Bronchial epithelial cell (primary cell): ENCODE measurements at regions not wholly inside any gene's neighbourhood (a gene's known extent, or its start where the extent isn't known, plus 50 kb on each side); places are given as distances from the start of the nearest gene placed in this dataset.
"Not testable (repeated sequence)": the region's sequence is repeated elsewhere in the genome, so short reads cannot be mapped to it uniquely, and the experiment has no call there.

ENCODE experiments used
- DNase-seq: peaks from one replicate; pipeline ENCODE4 v3.0.0-alpha.2; 2010; ENCODE audit warnings: low read depth
- FAIRE-seq: peaks from 2 replicates; lab custom pipeline; 2011; peaks lifted over from hg19 to GRCh38; lab: Jason Lieb, UNC
- H3K27me3 ChIP-seq: 2 replicates; pipeline ENCODE4 v1.5.1; 2011; ENCODE audit warnings: low read length; ENCODE audit not compliant: control insufficient read depth, insufficient read depth
- H3K36me3 ChIP-seq: 2 replicates; pipeline ENCODE4 v1.5.1; 2011; ENCODE audit warnings: low read length; ENCODE audit not compliant: control insufficient read depth, insufficient read depth
- H3K4me3 ChIP-seq: 2 replicates; pipeline ENCODE4 v1.5.1; 2011; ENCODE audit warnings: mild to moderate bottlenecking, low read depth, low read length, control low read depth
- TF ChIP-seq, protein P1 (sequence below): IDR thresholded peaks from 2 replicates; pipeline ENCODE4 v1.5.1; 2011; ENCODE audit warnings: mild to moderate bottlenecking, moderate library complexity, low read length, control low read depth, inconsistent platforms; ENCODE audit not compliant: insufficient read depth, severe bottlenecking

DNA sequence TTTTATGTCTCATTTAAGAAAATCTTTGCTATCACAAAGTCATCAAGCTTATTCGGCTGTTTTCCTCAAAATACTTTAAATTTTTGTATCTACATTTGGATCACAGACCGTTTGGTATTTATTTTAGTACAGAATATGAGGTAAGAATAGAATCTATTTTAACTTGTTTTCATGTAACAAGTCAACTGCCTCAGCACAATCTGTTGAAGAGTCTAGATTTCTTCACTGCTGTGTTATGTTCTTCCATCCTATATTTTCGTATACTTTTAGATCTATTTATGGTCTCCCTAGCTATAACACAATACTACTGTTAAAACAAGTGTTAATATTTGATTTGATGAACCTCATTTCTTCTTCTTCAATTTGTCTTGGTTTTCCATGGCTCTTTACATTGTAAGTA lies 61.6 kb upstream of the SGCG start:
- TF ChIP-seq, protein P1, sequence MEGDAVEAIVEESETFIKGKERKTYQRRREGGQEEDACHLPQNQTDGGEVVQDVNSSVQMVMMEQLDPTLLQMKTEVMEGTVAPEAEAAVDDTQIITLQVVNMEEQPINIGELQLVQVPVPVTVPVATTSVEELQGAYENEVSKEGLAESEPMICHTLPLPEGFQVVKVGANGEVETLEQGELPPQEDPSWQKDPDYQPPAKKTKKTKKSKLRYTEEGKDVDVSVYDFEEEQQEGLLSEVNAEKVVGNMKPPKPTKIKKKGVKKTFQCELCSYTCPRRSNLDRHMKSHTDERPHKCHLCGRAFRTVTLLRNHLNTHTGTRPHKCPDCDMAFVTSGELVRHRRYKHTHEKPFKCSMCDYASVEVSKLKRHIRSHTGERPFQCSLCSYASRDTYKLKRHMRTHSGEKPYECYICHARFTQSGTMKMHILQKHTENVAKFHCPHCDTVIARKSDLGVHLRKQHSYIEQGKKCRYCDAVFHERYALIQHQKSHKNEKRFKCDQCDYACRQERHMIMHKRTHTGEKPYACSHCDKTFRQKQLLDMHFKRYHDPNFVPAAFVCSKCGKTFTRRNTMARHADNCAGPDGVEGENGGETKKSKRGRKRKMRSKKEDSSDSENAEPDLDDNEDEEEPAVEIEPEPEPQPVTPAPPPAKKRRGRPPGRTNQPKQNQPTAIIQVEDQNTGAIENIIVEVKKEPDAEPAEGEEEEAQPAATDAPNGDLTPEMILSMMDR: no peak
- FAIRE-seq: no peak
- no peaks in the 10 kb centered on the region for H3K36me3 ChIP-seq

DNA sequence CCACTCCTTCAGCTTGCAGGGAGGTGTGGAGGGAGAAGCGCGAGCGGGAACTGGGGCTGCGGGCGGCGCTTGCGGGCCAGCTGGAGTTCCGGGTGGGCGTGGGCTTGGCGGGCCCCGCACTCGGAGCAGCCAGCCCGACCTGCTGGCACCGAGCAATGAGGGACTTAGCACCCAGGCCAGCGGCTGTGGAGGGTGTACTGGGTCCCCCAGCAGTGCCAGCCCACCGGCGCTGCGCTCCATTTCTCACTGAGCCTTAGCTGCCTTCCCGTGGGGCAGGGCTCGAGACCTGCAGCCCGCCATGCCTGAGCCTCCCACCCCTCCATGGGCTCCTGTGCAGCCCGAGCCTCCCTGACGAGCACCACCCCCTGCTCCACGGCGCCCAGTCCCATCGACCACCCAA lies 53.2 kb upstream of the SGCG start:
- not testable (repeated sequence) for FAIRE-seq, H3K36me3 ChIP-seq

More for the DNA sequence above, 61.6 kb upstream of the SGCG start:
- H3K27me3 ChIP-seq: no peaks in the 10 kb centered on the region
- DNase-seq: no peak
- H3K4me3 ChIP-seq: no peak overlapping the region

DNA sequence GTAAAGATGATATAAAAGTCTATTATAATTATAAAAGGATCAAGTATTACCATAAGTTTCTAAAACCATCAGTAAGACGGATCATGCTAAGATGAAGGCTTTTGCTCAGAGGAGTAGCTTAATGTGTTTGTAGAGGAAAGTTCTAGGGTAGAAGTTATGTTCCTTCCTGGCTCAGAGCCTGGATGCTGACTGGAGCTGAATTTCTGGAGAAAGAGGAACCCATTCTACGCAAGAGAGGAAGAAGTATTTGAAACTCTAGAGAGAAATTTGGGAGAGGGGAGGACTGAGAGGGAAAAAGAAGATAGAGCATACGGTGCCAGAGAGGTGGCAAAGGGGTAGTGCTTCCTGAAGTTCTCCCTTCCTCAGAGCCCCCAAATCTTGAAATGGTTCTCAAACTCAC lies 51.4 kb upstream of the SGCG start:
- FAIRE-seq: no peak
- H3K36me3 ChIP-seq: no peaks in the 10 kb centered on the region
- H3K4me3 ChIP-seq: no peak overlapping the region
- no peaks in the 10 kb centered on the region for H3K27me3 ChIP-seq
- no peak for DNase-seq
- TF ChIP-seq, protein P1: no peak

More for the DNA sequence above, 53.2 kb upstream of the SGCG start:
- DNase-seq, H3K27me3 ChIP-seq, H3K4me3 ChIP-seq: not testable (repeated sequence)
